ENCODE measurements at regions not wholly inside any gene's neighbourhood (a gene's known extent, or its start where the extent isn't known, plus 50 kb on each side); places are given as distances from the start of the nearest gene placed in this dataset.

- POLR2A ChIA-PET: no interaction called here
These were observed 535.7 kb upstream of the FBXO33 start for GRCh38 chr14:39967885-39968284.

DNA sequence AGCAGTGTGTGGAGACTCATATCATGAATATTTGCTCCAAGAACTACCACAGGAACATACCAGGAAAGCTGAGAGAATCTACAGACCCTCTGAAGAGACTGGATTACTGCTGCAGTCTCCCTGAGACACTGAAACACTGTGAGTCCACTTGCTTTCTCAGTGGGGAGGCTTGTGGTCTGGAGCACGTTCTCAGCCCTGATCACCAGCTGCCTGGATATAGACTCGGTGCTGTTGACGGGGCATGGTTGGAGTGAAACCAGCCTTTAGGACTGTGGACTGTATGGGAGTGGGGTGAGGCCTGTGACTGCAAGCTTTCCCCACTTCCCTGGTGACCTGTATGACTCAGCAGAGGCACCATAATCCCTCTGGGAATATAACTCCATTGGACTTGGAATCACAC is 525.8 kb upstream of the FBXO33 start:
- POLR2A ChIA-PET: no interaction called here
- no peak overlapping the region for H3K4me3 ChIP-seq (ENCODE audit: low read depth in 2 of 2, low read length in 1 of 2)
- CTCF ChIA-PET: no interaction called here

More at GRCh38 chr14:39967885-39968284, 535.7 kb upstream of the FBXO33 start:
- no peak overlapping the region for H2AFZ ChIP-seq (ENCODE audit: low read depth)
- H3K36me3 ChIP-seq (replicated peaks in 1 of 2; ENCODE audit: control insufficient read depth in 1 of 2, insufficient read depth in 2 of 2, low read length in 1 of 2): no peaks in the 10 kb centered on the region
- TF ChIP-seq IRF3 (IDR thresholded peaks at IDR 0.05; ENCODE audit: low read depth, low read length) (no peak), ELF1 (IDR thresholded peaks at IDR 0.05) (no peak), FOXM1 (IDR thresholded peaks at IDR 0.05; ENCODE audit: low read depth) (no peak), TAF1 (IDR thresholded peaks at IDR 0.05; ENCODE audit: borderline replicate concordance, low read depth, low read length) (no peak), MEF2A (IDR thresholded peaks at IDR 0.05; ENCODE audit: borderline replicate concordance, low read depth) (no peak), YY1 (IDR thresholded peaks at IDR 0.05; ENCODE audit: low read depth) (no peak), POLR2AphosphoS5 (IDR thresholded peaks at IDR 0.05; ENCODE audit: low read depth, low read length) (no peak), EZH2phosphoT487 (IDR thresholded peaks at IDR 0.05; ENCODE audit: borderline replicate concordance, low read depth) (no peak), RCOR1 (IDR thresholded peaks at IDR 0.05; ENCODE audit: low read length) (no peak), TCF12 (IDR thresholded peaks at IDR 0.05) (no peak), RAD21 (IDR thresholded peaks at IDR 0.05; ENCODE audit: low read length) (no peak), USF2 (IDR thresholded peaks at IDR 0.05; ENCODE audit: borderline replicate concordance, low read depth, low read length) (no peak), TEAD4 (IDR thresholded peaks at IDR 0.05; ENCODE audit: borderline replicate concordance, insufficient read depth) (no peak)
- TF ChIP-seq, protein P1, sequence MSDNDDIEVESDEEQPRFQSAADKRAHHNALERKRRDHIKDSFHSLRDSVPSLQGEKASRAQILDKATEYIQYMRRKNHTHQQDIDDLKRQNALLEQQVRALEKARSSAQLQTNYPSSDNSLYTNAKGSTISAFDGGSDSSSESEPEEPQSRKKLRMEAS (IDR thresholded peaks at IDR 0.05; ENCODE audit: low read depth): no peak
- no peak overlapping the region for H3K9ac ChIP-seq
- DNase-seq: no peak
- H3K4me2 ChIP-seq: no peak overlapping the region
- no peaks in the 10 kb centered on the region for H3K9me3 ChIP-seq
- WGBS (ENCODE audit: low lambda C conversion rate): 8% methylated on average over 1 of the region's 1 CpG
- CTCF ChIA-PET: no interaction called here
- no peak overlapping the region for H3K27ac ChIP-seq (ENCODE audit: low read depth in 2 of 2, low read length in 1 of 2)
- H3K79me2 ChIP-seq (ENCODE audit: insufficient read depth): no peaks in the 10 kb centered on the region
- H3K4me3 ChIP-seq (ENCODE audit: low read depth in 2 of 2, low read length in 1 of 2): no peak overlapping the region
- no peaks in the 10 kb centered on the region for H3K27me3 ChIP-seq (ENCODE audit: insufficient read depth)
- no peaks in the 10 kb centered on the region for H3K9me2 ChIP-seq
- H4K20me1 ChIP-seq (ENCODE audit: insufficient read depth): no peaks in the 10 kb centered on the region
- no peaks in the 10 kb centered on the region for H3F3A ChIP-seq (replicated peaks; ENCODE audit: insufficient read depth)
- H3K4me1 ChIP-seq (ENCODE audit: control insufficient read depth in 1 of 2, insufficient read depth in 2 of 2, low read depth in 1 of 2, low read length in 1 of 2): no peaks in the 10 kb centered on the region

More for the DNA sequence above, 525.8 kb upstream of the FBXO33 start:
- Histone ChIP-seq H3K27ac (ENCODE audit: low read depth in 2 of 2, low read length in 1 of 2) (no peak overlapping the region), H3K9me3 (no peaks in the 10 kb centered on the region), H3K79me2 (ENCODE audit: insufficient read depth) (no peaks in the 10 kb centered on the region), H3K36me3 (replicated peaks in 1 of 2; ENCODE audit: control insufficient read depth in 1 of 2, insufficient read depth in 2 of 2, low read length in 1 of 2) (no peaks in the 10 kb centered on the region), H4K20me1 (ENCODE audit: insufficient read depth) (no peaks in the 10 kb centered on the region), H3K9ac (no peak overlapping the region), H3K4me2 (no peak overlapping the region), H3F3A (replicated peaks; ENCODE audit: insufficient read depth) (no peaks in the 10 kb centered on the region), H3K27me3 (ENCODE audit: insufficient read depth) (no peaks in the 10 kb centered on the region), H3K9me2 (no peaks in the 10 kb centered on the region), H3K4me1 (ENCODE audit: control insufficient read depth in 1 of 2, insufficient read depth in 2 of 2, low read depth in 1 of 2, low read length in 1 of 2) (no peaks in the 10 kb centered on the region), H2AFZ (ENCODE audit: low read depth) (no peak overlapping the region)
- DNase-seq: no peak
- no peak for TF ChIP-seq FOSL2 (IDR thresholded peaks at IDR 0.05; ENCODE audit: borderline replicate concordance, low read depth)
- no peak for TF ChIP-seq TAF1 (IDR thresholded peaks at IDR 0.05; ENCODE audit: borderline replicate concordance, low read depth, low read length)
- TF ChIP-seq, protein P1 (IDR thresholded peaks at IDR 0.05; ENCODE audit: low read depth): no peak
- TF ChIP-seq SIN3A (IDR thresholded peaks at IDR 0.05; ENCODE audit: borderline replicate concordance, low read depth, low read length): no peak
- TF ChIP-seq RAD21 (IDR thresholded peaks at IDR 0.05; ENCODE audit: low read length): no peak
- no CpG with 5 or more reads among the region's 3 CpGs for WGBS (ENCODE audit: low lambda C conversion rate)
